ENCODE measurements at regions not wholly inside any gene's neighbourhood (a gene's known extent, or its start where the extent isn't known, plus 50 kb on each side); places are given as distances from the start of the nearest gene placed in this dataset.
"Not testable (repeated sequence)": the region's sequence is repeated elsewhere in the genome, so short reads cannot be mapped to it uniquely, and the experiment has no call there.

GRCh38 chr21:10424097-10424886, 97.1 kb upstream of the TPTE start:
- H4K20me1 ChIP-seq (ENCODE audit: insufficient read depth, low read length); H3K4me2 ChIP-seq (ENCODE audit: low read length); H3K4me1 ChIP-seq (ENCODE audit: insufficient read depth, low read length, poor library complexity, severe bottlenecking); CTCF ChIA-PET (ENCODE audit: unreplicated experiment); H3K4me3 ChIP-seq (ENCODE audit: low read depth, low read length, poor library complexity, severe bottlenecking); BruUV-seq (replicated peaks); H3K36me3 ChIP-seq (ENCODE audit: insufficient read depth, low read length); DNase-seq (ENCODE audit: low spot score); intact Hi-C loops (cut with micrococcal nuclease; ENCODE audit: unreplicated experiment); H3K27ac ChIP-seq (ENCODE audit: low read depth, low read length, poor library complexity, severe bottlenecking); POLR2A ChIA-PET; H2AFZ ChIP-seq (ENCODE audit: low read length); H3K79me2 ChIP-seq (ENCODE audit: insufficient read depth, low read depth, low read length); H3K9me2 ChIP-seq (ENCODE audit: insufficient read depth, low read length): not testable (repeated sequence)
- H3K9me3 ChIP-seq (ENCODE audit: low read length): peaks cover 53% of the 10 kb centered on the region

DNA sequence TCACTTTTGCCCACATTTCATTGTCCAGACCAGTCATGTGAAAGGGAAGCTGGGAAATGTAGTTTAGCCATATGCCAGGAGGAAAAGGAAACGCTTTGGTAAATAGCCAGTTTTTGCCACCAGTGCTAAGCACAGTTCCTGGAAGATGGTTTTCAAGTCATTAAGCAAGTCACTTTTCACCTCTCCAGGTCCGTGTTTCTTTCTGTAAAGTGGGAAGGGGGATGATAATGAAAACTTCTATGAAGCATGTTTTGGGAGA, 96.6 kb upstream of the TPTE start:
- H3K36me3 ChIP-seq (ENCODE audit: insufficient read depth, low read length); BruUV-seq (replicated peaks); H3K9me2 ChIP-seq (ENCODE audit: insufficient read depth, low read length); DNase-seq (ENCODE audit: low spot score); POLR2A ChIA-PET; H3K4me3 ChIP-seq (ENCODE audit: low read depth, low read length, poor library complexity, severe bottlenecking); H3K27ac ChIP-seq (ENCODE audit: low read depth, low read length, poor library complexity, severe bottlenecking); H3K4me2 ChIP-seq (ENCODE audit: low read length); H4K20me1 ChIP-seq (ENCODE audit: insufficient read depth, low read length); CTCF ChIA-PET (ENCODE audit: unreplicated experiment); intact Hi-C loops (cut with micrococcal nuclease; ENCODE audit: unreplicated experiment); H3K4me1 ChIP-seq (ENCODE audit: insufficient read depth, low read length, poor library complexity, severe bottlenecking); H3K79me2 ChIP-seq (ENCODE audit: insufficient read depth, low read depth, low read length); H2AFZ ChIP-seq (ENCODE audit: low read length): not testable (repeated sequence)
- peaks cover 54% of the 10 kb centered on the region for H3K9me3 ChIP-seq (ENCODE audit: low read length)

DNA sequence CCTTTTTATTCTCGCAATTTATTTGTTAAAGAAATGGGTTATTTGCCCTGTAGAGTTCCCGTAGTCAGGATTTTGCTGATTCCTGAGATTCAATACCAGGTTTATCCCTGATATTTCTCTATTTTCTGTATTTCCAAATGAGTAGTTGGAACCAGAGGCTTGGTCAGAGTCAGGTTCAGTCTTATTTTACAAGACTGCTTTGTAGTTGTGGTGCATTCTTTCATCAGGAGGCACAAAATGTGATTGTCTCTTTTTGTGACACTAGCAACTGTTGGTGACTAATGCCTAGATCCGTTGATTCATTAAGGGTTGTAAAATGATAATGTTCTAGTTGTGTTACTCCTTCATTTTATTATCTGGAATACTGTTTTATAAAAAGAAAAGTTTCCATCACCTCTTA, 95.5 kb upstream of the TPTE start:
- POLR2A ChIA-PET: no interaction called here
- Histone ChIP-seq H3K79me2 (ENCODE audit: insufficient read depth, low read depth, low read length) (no peaks in the 10 kb centered on the region), H3K9me2 (ENCODE audit: insufficient read depth, low read length) (no peaks in the 10 kb centered on the region), H3K4me3 (ENCODE audit: low read depth, low read length, poor library complexity, severe bottlenecking) (no peak overlapping the region), H4K20me1 (ENCODE audit: insufficient read depth, low read length) (no peaks in the 10 kb centered on the region), H3K27ac (ENCODE audit: low read depth, low read length, poor library complexity, severe bottlenecking) (no peak overlapping the region), H3K4me1 (ENCODE audit: insufficient read depth, low read length, poor library complexity, severe bottlenecking) (no peaks in the 10 kb centered on the region), H3K9me3 (ENCODE audit: low read length) (peaks cover 58% of the 10 kb centered on the region), H3K4me2 (ENCODE audit: low read length) (no peak overlapping the region), H3K36me3 (ENCODE audit: insufficient read depth, low read length) (no peaks in the 10 kb centered on the region), H2AFZ (ENCODE audit: low read length) (no peak overlapping the region)
- no peak for DNase-seq (ENCODE audit: low spot score)
- no peak for TF ChIP-seq EZH2phosphoT487 (IDR thresholded peaks at IDR 0.05; ENCODE audit: borderline replicate concordance, low read depth, low read length)
- TF ChIP-seq, protein P1, sequence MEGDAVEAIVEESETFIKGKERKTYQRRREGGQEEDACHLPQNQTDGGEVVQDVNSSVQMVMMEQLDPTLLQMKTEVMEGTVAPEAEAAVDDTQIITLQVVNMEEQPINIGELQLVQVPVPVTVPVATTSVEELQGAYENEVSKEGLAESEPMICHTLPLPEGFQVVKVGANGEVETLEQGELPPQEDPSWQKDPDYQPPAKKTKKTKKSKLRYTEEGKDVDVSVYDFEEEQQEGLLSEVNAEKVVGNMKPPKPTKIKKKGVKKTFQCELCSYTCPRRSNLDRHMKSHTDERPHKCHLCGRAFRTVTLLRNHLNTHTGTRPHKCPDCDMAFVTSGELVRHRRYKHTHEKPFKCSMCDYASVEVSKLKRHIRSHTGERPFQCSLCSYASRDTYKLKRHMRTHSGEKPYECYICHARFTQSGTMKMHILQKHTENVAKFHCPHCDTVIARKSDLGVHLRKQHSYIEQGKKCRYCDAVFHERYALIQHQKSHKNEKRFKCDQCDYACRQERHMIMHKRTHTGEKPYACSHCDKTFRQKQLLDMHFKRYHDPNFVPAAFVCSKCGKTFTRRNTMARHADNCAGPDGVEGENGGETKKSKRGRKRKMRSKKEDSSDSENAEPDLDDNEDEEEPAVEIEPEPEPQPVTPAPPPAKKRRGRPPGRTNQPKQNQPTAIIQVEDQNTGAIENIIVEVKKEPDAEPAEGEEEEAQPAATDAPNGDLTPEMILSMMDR (conservative IDR thresholded peaks at IDR 0.05; ENCODE audit: low read length): no peak
- CTCF ChIA-PET (ENCODE audit: unreplicated experiment): no interaction called here
- intact Hi-C loops (cut with micrococcal nuclease; ENCODE audit: unreplicated experiment): no loop called here
- no TSS peak for BruUV-seq (replicated peaks)

DNA sequence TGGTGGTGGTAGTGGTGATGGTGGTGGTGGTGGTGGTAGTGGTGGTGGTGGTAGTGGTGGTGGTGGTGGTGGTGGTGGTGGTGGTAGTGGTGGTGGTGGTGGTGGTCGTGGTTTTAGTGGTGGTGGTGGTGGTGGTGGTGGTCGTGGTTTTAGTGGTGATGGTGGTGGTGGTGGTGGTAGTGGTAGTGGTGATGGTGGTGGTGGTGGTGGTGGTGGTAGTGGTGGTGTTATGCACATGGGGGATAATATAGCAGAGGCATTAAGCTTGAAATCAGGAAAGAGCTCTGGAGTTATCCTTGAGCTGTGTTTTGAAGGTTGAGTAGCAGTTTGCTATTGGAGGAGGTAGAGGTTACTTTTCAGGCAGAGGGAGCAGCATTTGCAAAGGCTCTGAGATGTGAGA, 94.6 kb upstream of the TPTE start:
- H3K9me2 ChIP-seq (ENCODE audit: insufficient read depth, low read length); H2AFZ ChIP-seq (ENCODE audit: low read length); H3K4me2 ChIP-seq (ENCODE audit: low read length); CTCF ChIA-PET (ENCODE audit: unreplicated experiment); POLR2A ChIA-PET; DNase-seq (ENCODE audit: low spot score); H4K20me1 ChIP-seq (ENCODE audit: insufficient read depth, low read length); H3K27ac ChIP-seq (ENCODE audit: low read depth, low read length, poor library complexity, severe bottlenecking); intact Hi-C loops (cut with micrococcal nuclease; ENCODE audit: unreplicated experiment); BruUV-seq (replicated peaks); H3K4me1 ChIP-seq (ENCODE audit: insufficient read depth, low read length, poor library complexity, severe bottlenecking); H3K4me3 ChIP-seq (ENCODE audit: low read depth, low read length, poor library complexity, severe bottlenecking); H3K36me3 ChIP-seq (ENCODE audit: insufficient read depth, low read length); H3K79me2 ChIP-seq (ENCODE audit: insufficient read depth, low read depth, low read length): not testable (repeated sequence)
- peaks cover 57% of the 10 kb centered on the region for H3K9me3 ChIP-seq (ENCODE audit: low read length)

- BruUV-seq (replicated peaks); H3K27ac ChIP-seq (ENCODE audit: low read depth, low read length, poor library complexity, severe bottlenecking); CTCF ChIA-PET (ENCODE audit: unreplicated experiment); DNase-seq (ENCODE audit: low spot score); POLR2A ChIA-PET; H3K4me2 ChIP-seq (ENCODE audit: low read length); H3K9me2 ChIP-seq (ENCODE audit: insufficient read depth, low read length); intact Hi-C loops (cut with micrococcal nuclease; ENCODE audit: unreplicated experiment); H4K20me1 ChIP-seq (ENCODE audit: insufficient read depth, low read length); H3K79me2 ChIP-seq (ENCODE audit: insufficient read depth, low read depth, low read length); H3K36me3 ChIP-seq (ENCODE audit: insufficient read depth, low read length); H3K4me1 ChIP-seq (ENCODE audit: insufficient read depth, low read length, poor library complexity, severe bottlenecking); H2AFZ ChIP-seq (ENCODE audit: low read length); H3K4me3 ChIP-seq (ENCODE audit: low read depth, low read length, poor library complexity, severe bottlenecking): not testable (repeated sequence)
- peaks cover 62% of the 10 kb centered on the region for H3K9me3 ChIP-seq (ENCODE audit: low read length)
Observed at GRCh38 chr21:10427277-10427676, 94.1 kb upstream of the TPTE start.

GRCh38 chr21:10428981-10429534, 92.3 kb upstream of the TPTE start:
- H3K79me2 ChIP-seq (ENCODE audit: insufficient read depth, low read depth, low read length); DNase-seq (ENCODE audit: low spot score); H3K4me2 ChIP-seq (ENCODE audit: low read length); intact Hi-C loops (cut with micrococcal nuclease; ENCODE audit: unreplicated experiment); H4K20me1 ChIP-seq (ENCODE audit: insufficient read depth, low read length); H3K4me1 ChIP-seq (ENCODE audit: insufficient read depth, low read length, poor library complexity, severe bottlenecking); H3K9me2 ChIP-seq (ENCODE audit: insufficient read depth, low read length); H3K27ac ChIP-seq (ENCODE audit: low read depth, low read length, poor library complexity, severe bottlenecking); H3K4me3 ChIP-seq (ENCODE audit: low read depth, low read length, poor library complexity, severe bottlenecking); H3K36me3 ChIP-seq (ENCODE audit: insufficient read depth, low read length); CTCF ChIA-PET (ENCODE audit: unreplicated experiment); BruUV-seq (replicated peaks); H2AFZ ChIP-seq (ENCODE audit: low read length): not testable (repeated sequence)
- peaks cover 63% of the 10 kb centered on the region for H3K9me3 ChIP-seq (ENCODE audit: low read length)
- POLR2A ChIA-PET: interaction anchor here (1.2 kb wide), 2 partner anchors 10 to 13 kb away, joined by 3 to 5 read pairs; no protein-coding TSS in a partner anchor

Data from OCI-LY7 (cell line).